ENCODE measurements at regions not wholly inside any gene's neighbourhood (a gene's known extent, or its start where the extent isn't known, plus 50 kb on each side); places are given as distances from the start of the nearest gene placed in this dataset.

DNA sequence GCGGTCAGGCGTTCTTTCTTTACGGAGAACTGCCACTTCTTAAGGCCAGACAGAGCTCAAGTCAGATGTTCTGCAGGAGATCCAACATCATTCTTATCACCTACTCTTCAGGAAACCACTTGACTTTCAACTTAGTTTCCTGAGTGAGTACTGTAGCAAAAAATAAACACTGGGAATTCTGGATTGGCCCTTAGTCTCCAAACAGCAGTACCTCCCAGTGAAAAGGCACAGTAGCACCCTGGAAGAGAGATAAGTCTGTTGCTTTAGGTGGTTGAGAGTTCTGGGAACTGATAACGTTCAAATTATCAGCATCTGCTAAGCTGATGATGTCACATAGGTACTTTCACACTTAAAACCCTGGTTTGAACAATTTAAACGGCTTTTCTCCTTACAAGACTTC, 971.8 kb upstream of the TENM4 start (continued):
- TF ChIP-seq CHD2 (IDR thresholded peaks at IDR 0.05; ENCODE audit: low read length) = no peak
- TF ChIP-seq GABPA (IDR thresholded peaks at IDR 0.05; ENCODE audit: borderline replicate concordance, insufficient read depth, low read length) = no peak
- no peak for TF ChIP-seq EP300 (IDR thresholded peaks at IDR 0.05; ENCODE audit: borderline replicate concordance in 1 of 2, low read depth in 2 of 2, low read length in 2 of 2)
- TF ChIP-seq RNF2 (IDR thresholded peaks at IDR 0.05; ENCODE audit: borderline replicate concordance, low read depth, low read length, missing control alignments, poor library complexity, severe bottlenecking) = no peak
- TF ChIP-seq PHF8 (conservative IDR thresholded peaks at IDR 0.05; ENCODE audit: low read depth, low read length) = no peak
- TF ChIP-seq SP1 (IDR thresholded peaks at IDR 0.05; ENCODE audit: low read depth, low read length) = no peak
- TF ChIP-seq, protein P1, sequence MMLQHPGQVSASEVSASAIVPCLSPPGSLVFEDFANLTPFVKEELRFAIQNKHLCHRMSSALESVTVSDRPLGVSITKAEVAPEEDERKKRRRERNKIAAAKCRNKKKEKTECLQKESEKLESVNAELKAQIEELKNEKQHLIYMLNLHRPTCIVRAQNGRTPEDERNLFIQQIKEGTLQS (IDR thresholded peaks at IDR 0.05; ENCODE audit: insufficient read depth, low read depth, low read length) = no peak
- TF ChIP-seq POLR2AphosphoS5 (IDR thresholded peaks at IDR 0.05; ENCODE audit: low read depth, low read length) = no peak
- TF ChIP-seq, protein P2, sequence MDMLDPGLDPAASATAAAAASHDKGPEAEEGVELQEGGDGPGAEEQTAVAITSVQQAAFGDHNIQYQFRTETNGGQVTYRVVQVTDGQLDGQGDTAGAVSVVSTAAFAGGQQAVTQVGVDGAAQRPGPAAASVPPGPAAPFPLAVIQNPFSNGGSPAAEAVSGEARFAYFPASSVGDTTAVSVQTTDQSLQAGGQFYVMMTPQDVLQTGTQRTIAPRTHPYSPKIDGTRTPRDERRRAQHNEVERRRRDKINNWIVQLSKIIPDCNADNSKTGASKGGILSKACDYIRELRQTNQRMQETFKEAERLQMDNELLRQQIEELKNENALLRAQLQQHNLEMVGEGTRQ (IDR thresholded peaks at IDR 0.05; ENCODE audit: low read length) = no peak
- TF ChIP-seq EZH2 (IDR thresholded peaks at IDR 0.05; ENCODE audit: low read depth, low read length, severe bottlenecking) = no peak

Data from H1 (cell line).